GM15510 (cell line): ENCODE measurements at regions not wholly inside any gene's neighbourhood (a gene's known extent, or its start where the extent isn't known, plus 50 kb on each side); places are given as distances from the start of the nearest gene placed in this dataset.

ENCODE experiments used
- POLR2A ChIP-seq: IDR thresholded peaks from 3 replicates; pipeline ENCODE4 v1.6.1; 2011; ENCODE audit warnings: borderline replicate concordance; ENCODE audit not compliant: insufficient read length; ENCODE audit errors: extremely low read depth

DNA sequence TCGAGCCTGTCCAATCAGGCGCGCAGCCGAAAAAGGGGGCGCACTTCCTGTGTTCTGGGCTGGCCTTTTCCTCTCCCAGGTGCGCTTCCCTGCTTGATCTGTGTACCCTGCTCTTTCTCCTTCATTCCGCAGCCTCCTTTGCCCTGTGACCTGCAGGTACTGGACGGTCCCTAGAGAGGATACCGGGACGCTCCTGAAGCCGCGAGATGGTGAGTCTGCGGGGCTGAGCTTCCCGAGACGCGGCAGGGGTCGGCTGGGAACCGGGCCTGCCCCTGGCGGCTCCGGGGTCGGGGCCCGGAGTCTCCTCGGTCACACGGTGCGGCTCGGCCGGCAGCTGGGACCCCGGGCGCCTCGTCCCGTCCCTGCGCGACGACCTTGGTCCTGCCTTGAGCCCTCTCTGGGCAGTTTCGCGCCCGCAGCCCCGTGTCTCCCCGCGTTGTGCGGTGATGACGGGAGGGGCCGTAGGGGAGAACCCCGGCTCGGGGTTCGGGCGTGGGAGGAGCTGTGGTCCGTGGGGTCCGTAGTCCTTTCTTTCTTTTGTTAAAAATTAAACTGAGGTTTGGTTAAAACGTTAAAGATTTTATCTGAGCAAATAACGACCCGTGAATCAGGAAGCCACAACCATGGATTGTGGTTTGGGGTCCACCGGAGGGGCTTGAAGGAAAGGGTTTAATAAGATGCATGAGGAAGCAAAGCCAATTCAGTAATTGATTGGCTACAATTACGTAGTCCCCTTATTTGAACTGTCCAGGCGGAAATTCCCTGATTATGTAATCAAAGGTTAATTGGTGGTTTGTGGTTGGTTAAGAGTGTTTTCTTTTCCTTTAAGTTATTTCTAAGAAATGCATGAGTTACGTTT lies 172.8 kb upstream of the ZNF267 start:
- TF ChIP-seq POLR2A, result peak; percentile 66

DNA sequence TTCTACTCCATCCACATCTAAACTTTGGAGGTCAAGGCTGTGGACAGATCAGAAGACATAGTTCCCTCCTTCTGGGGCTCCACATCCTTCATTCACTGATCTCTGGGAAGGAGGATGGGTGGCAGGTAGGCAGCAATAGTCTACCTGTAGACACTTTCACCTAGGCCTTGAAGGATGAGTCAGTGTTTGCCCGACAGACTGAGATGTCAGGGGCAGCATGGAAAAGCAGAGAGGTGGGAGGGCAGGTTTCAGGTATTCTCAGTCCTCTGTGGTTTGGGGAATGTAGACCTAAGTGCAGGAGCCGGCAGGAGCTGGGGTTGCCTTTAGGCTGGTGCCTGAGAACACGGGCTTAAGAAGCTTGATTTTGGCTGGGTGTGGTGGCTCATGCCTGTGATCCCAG lies 171.9 kb upstream of the ZNF267 start:
- no peak for TF ChIP-seq POLR2A

DNA sequence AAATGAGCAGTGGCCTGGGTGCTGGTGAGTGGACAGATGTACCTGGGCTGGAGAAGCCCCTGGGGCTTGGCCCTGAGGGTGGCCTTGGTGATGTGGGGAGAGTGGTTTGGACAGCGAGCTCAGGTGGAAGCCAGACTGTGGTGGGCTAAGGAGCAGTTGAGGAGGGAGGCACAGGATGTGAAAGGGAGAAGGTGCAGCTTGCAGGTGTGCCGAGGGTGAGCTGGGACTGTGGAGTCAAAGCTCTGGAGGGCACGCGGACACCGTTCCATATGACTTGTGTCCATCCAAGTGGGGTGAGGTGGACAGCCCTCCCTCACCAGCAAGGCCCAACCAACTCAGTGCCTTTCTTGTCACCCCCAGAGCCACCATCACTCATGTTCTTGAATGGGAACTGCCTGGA lies 170.8 kb upstream of the ZNF267 start:
- TF ChIP-seq POLR2A, result no peak

DNA sequence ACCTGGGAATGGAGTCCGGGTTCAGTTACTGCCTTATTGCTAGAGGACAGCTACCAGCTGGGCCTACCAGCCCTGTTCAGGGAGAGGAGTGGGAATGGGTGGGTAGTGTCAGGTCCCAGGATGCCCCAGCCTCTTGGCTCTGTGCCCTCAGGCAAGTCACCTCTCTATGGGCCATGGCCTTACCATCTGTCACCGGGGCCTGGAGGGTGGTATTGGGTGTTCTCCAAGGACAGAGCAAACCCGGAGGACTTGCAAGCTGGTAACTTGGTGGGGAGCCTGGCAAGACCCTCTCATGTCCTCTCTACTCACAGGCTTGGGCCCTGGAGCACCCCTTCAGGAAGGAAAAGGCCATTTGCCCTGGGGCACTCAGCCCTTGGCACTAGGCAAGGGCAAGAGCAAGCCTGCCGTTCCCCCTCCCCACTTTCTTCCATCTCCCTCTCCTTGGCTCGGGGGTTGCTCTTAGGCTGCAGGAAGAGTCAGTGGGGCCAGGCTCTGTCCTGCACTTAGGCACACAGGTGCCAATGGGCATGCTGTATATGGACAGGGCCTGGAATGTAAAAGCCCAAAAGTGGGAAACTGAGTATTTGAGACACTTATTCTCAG lies 170.0 kb upstream of the ZNF267 start:
- TF ChIP-seq POLR2A, result no peak

DNA sequence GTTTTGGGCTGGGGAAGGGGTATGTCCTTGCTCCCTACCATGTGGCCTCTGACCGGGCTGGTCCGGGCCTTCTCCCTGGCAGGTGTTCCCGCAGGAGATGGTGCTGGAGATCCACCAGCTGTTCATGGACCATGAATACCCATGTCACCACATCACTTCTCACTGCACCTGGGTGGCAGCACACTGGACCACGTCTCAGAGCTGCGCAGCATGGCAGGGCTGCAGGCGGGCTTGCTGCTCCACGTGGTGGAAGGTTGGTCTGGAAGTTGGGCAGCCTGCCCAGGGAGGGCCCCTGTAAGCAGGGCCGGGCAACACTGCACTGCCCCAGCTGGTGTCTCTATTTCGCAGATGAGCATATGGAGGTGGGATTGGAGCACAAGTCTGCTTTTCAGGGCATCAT lies 169.5 kb upstream of the ZNF267 start:
- no peak for TF ChIP-seq POLR2A

DNA sequence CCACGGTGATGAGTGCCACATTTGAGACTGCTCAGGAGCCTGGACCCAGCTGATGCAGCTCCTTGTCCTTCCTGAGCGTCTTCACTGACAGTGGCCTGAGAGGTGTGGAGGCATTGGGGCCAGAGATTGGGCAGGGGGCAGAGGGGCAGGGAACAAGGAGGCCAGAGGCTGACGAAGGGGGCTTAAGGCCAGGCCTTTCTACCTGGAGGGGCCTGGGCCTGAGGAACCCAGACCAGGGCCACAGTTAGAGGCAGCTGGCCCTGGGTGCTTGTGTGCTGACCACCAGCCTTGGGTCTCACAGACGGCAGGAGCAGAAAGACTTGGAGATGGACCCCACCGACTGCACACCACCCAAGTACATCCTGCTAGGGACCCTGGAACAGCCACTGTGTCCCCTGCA lies 168.2 kb upstream of the ZNF267 start:
- TF ChIP-seq POLR2A, result no peak

DNA sequence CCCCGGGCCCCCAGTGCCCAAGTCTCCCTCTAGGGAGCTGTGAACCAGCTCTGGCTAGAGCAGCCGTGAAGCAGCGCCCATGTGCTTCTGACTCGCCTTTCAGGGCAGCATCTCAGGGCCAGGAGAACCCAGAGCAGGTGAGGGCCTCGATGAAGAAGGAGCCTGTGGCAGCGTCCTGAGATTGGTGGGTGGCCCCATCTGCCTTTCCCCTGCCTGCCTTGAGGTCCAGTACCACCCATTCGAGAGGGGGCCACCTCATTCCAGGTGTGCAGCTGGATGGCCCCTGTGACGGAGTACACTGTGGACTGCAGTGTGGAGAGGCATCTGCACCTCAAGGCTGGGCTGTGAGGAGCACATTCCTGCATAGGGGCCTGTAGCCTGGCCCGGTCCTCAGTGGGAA lies 167.3 kb upstream of the ZNF267 start:
- no peak for TF ChIP-seq POLR2A

DNA sequence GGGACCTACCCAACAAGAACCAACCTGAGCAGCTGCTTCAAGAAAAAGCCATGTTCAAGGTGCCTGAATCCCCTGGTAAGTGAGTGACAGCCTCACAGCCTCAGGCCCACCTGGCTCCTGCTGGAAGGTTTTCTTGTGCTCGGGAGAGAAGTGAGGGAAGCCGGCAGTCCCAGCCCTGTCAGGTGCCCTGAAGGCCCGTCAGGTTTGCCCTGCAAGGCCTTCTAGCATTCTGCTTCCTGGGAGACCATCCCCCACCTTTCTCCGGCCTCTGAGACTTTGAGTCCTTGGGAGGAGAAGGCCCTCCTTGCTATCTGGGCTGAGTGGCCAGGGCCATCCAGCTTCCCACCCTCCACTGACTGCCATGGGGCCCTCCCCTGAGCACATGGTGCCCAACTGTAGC lies 166.7 kb upstream of the ZNF267 start:
- TF ChIP-seq POLR2A, result no peak

DNA sequence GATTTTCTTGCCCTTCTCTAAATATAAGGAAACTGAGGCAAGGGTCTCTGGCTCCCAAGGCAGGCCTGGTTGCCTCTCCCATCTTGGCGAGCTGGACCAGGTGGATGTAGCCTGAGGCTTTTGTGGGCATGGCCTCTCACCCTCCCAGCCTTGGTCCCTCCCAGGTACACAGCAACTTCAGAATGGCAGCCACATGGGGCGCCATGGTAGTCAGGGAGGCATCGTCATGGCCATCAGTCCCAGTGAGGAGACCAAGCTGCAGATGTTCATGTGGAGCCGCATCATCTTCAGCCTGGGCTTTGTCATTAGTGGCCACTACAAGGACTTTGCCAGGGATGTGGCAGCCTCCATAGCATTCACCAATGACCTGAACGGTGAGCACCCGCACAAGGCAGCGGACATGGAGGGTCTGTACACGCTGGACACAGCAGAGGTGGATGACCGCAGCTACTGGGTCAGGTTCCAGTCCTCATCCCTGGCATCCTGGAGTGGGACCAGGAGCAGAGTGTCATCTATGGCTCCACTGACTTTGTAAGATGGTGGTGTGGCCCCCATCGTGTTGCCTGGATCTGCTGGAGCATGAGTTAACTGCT lies 165.8 kb upstream of the ZNF267 start:
- no peak for TF ChIP-seq POLR2A

DNA sequence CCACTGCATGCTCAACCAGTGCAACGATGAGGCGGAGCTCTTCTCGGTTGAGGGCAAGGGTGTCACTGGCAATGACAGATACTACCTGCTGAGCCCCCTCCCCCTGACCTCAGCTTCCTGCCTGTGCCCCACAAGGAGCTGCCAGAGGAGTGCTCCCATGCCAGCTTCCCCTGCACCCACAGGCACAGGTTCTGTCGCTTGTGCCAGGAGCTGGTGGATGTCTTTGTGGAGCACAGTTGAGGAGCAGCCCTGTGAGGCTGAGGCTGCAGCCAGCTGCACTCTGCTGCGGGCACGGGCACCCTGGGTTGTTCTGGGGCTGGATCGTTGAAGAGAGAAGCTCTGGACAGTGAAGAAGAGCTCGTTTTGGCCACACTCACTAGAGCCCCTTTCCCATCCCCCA lies 165.3 kb upstream of the ZNF267 start:
- TF ChIP-seq POLR2A, result no peak

DNA sequence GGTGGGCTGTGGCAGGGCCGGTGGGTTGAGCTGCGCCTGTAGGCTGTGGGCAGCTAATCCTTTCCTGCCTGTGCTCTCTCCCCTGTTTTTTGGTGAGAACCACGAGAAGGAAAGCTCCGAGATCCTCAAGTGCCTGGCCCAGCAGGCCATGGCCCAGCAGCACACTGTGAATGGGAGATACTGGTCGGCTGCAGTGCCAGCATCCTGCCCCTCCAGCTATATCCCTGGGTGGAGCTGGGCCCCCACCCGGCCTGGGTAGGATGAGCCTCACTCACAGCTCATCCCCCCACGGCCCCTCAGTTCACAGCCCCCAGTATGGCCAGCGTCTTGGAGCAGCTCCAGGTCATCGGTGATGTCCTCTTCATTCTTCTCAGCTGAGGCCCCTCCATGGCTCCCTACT lies 164.4 kb upstream of the ZNF267 start:
- no peak for TF ChIP-seq POLR2A

DNA sequence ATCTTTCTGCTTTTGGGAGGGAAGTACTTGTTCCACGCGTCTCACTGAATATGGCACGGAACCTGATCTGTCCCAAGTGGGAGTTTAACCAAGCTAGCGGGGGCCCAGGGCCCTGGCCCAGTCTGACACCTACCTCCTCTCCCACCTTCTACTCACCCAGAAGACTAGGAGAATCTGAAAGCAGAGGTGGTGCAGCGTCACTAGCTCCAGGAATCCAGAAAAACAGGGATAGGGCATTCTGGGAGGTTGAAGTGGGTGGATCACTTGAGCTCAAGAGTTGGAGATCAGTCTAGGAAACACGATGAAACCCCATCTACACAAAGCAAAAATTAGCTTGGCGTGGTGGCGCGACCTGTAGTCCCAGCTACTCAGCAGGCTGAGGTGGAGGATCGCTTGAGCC lies 163.5 kb upstream of the ZNF267 start:
- no peak for TF ChIP-seq POLR2A

DNA sequence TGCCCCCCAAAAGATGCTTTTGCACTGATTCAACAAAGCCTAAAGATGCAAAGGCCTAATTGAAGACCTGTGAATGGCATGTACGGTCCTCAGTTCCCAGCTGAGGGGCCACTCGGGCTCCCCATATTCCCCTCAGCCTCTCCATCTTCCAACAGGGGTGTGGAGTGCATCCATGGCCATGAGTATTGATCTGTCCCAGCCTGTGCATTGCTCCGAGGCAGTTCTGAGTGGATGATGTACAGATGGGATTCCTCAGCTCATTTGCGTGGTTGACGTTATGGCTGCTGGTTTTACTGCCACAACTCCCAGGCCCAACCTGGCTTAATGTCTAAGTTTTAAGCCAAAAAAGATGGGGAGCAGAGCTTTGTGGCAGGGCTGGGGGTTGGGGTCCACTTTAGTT lies 162.7 kb upstream of the ZNF267 start:
- no peak for TF ChIP-seq POLR2A

DNA sequence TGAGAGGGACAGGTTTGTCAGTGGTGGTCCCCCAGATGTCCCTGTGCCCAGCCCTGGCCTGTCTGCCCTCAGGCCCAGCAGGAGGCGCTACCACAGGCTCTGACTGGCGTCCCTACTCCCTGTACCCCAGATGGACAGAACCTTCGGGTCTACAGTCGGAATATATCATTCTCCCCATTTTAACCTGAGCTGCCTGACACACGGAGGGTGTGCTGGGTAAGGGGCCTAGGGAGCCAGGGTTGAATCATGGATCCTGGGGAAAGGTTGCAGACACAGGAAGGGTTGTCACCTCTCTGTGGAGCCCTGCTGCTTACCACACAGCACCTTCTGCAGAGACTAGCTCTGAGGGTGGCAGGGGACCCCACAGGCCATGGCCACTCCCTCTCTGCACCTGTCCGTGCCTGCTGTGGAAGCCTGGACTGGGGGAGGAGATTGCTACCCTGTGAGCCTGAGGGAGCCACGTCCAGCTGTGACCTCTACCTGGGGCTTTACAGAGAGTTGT lies 162.2 kb upstream of the ZNF267 start:
- no peak for TF ChIP-seq POLR2A

DNA sequence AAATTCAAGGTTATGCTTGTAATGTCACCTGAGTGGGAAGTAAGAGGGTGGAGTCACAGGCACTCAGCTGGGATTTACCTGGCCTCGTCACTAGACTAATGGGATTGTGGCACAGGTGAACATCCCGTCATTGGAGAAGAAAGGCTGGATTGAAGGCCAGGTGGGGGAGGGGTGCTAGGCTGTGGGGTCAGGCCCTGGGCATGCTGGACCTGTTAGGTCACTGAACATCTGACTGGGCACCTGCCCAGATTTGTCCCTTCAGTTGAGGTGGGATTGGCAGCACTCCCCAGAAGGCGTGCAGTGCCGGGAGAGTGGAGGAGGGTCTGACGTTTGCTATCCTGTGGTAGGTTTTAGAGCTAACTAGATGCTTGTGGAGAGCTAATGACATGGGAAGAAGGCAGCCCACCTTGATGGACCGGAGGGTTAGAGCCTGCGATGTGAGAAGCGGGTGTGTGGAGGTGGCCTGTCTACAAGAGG lies 161.5 kb upstream of the ZNF267 start:
- no peak for TF ChIP-seq POLR2A
